ENCODE measurements at regions not wholly inside any gene's neighbourhood (a gene's known extent, or its start where the extent isn't known, plus 50 kb on each side); places are given as distances from the start of the nearest gene placed in this dataset.
"Not testable (repeated sequence)": the region's sequence is repeated elsewhere in the genome, so short reads cannot be mapped to it uniquely, and the experiment has no call there.

- Histone ChIP-seq H3K4me1 (no peaks in the 10 kb centered on the region), H3K36me3 (no peaks in the 10 kb centered on the region), H3K4me3 (no peak overlapping the region), H3K27me3 (no peaks in the 10 kb centered on the region), H3K9me3 (peaks cover 0 to 4% (median 0%) of the 10 kb centered on the region in 4 donors), H3K27ac (no peak overlapping the region)
- intact Hi-C loops (cut with DNase I) = no loop called here
- no peak for DNase-seq
- TF ChIP-seq CTCF (IDR thresholded peaks at IDR 0.05) (no peak), POLR2AphosphoS5 (IDR thresholded peaks at IDR 0.05) (no peak), EP300 (IDR thresholded peaks at IDR 0.05) (no peak), POLR2A (IDR thresholded peaks at IDR 0.05) (no peak)
Measured at GRCh38 chr3:104088738-104089137, 1278.0 kb upstream of the ALCAM start.

GRCh38 chr3:104089987-104090386, 1276.7 kb upstream of the ALCAM start:
- H3K36me3 ChIP-seq; intact Hi-C loops (cut with DNase I): not testable (repeated sequence)
- 20 to 39% methylated on average over 3 of the region's 3 CpGs for WGBS, 2 donors

GRCh38 chr3:104101736-104102135, 1265.0 kb upstream of the ALCAM start:
- Histone ChIP-seq H3K4me1 (no peaks in the 10 kb centered on the region), H3K4me3 (no peak overlapping the region), H3K27ac (no peak overlapping the region), H3K9me3 (no peaks in the 10 kb centered on the region), H3K36me3 (no peaks in the 10 kb centered on the region), H3K27me3 (no peaks in the 10 kb centered on the region)
- intact Hi-C loops (cut with DNase I) = no loop called here
- TF ChIP-seq EP300 (IDR thresholded peaks at IDR 0.05) = no peak
- TF ChIP-seq CTCF (IDR thresholded peaks at IDR 0.05) = no peak
- no peak for TF ChIP-seq POLR2AphosphoS5 (IDR thresholded peaks at IDR 0.05)
- no peak for TF ChIP-seq POLR2A (IDR thresholded peaks at IDR 0.05)
- DNase-seq = no peak
- WGBS, 2 donors = 58 to 77% methylated on average over 1 of the region's 1 CpG

More at GRCh38 chr3:104089987-104090386, 1276.7 kb upstream of the ALCAM start:
- not testable (repeated sequence) for H3K27me3 ChIP-seq, H3K4me1 ChIP-seq, H3K9me3 ChIP-seq, H3K27ac ChIP-seq, DNase-seq, H3K4me3 ChIP-seq

GRCh38 chr3:104102386-104102785, 1264.3 kb upstream of the ALCAM start:
- Histone ChIP-seq H3K27ac (no peak overlapping the region), H3K4me1 (no peaks in the 10 kb centered on the region), H3K9me3 (no peaks in the 10 kb centered on the region), H3K36me3 (no peaks in the 10 kb centered on the region), H3K27me3 (no peaks in the 10 kb centered on the region), H3K4me3 (no peak overlapping the region)
- TF ChIP-seq EP300 (IDR thresholded peaks at IDR 0.05) (no peak), POLR2AphosphoS5 (IDR thresholded peaks at IDR 0.05) (no peak), POLR2A (IDR thresholded peaks at IDR 0.05) (no peak), CTCF (IDR thresholded peaks at IDR 0.05) (no peak)
- no peak for DNase-seq
- intact Hi-C loops (cut with DNase I) = no loop called here
- 10 to 18% methylated on average over 3 of the region's 3 CpGs for WGBS, 2 donors

DNA sequence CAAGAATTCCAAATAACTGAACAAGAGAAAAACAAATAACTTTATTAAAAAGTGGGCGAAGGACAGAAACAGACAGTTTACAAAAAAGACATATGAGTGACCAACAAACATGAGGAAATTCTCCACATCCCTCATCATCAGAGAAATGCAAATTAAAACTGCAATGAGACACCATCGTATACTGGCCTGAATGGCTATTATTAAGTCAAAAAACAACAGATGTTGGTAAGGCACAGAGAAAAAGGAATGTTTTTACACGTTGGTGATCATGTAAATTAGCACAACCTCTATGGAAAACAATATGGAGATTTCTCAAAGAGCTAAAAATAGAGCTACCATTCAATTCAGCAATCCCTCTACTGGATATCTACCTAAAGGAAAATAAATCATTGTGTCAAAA, 1260.4 kb upstream of the ALCAM start:
- Histone ChIP-seq H3K4me1 (no peaks in the 10 kb centered on the region), H3K27me3 (no peaks in the 10 kb centered on the region), H3K4me3 (no peak overlapping the region), H3K36me3 (no peaks in the 10 kb centered on the region), H3K27ac (no peak overlapping the region), H3K9me3 (no peaks in the 10 kb centered on the region)
- intact Hi-C loops (cut with DNase I) = no loop called here
- TF ChIP-seq EP300 (IDR thresholded peaks at IDR 0.05) (no peak), CTCF (IDR thresholded peaks at IDR 0.05) (no peak), POLR2A (IDR thresholded peaks at IDR 0.05) (no peak), POLR2AphosphoS5 (IDR thresholded peaks at IDR 0.05) (no peak)
- WGBS, 2 donors = 39 to 57% methylated on average over 3 of the region's 3 CpGs
- DNase-seq = no peak

Measured in sigmoid colon (tissue), 6 donors.